Neural crest cell (in vitro differentiated cells): ENCODE measurements at regions not wholly inside any gene's neighbourhood (a gene's known extent, or its start where the extent isn't known, plus 50 kb on each side); places are given as distances from the start of the nearest gene placed in this dataset.

ENCODE experiments used
- DNase-seq: peaks from one replicate; pipeline ENCODE4 v3.0.0; 2021; ENCODE audit warnings: low read depth, mixed read lengths, low spot score
- H3K27ac Mint-ChIP-seq: one replicate; pipeline ENCODE4 v1.8.0; 2021; ENCODE audit warnings: mild to moderate bottlenecking, mixed read lengths; ENCODE audit not compliant: unreplicated experiment
- H3K27me3 Mint-ChIP-seq: 2 replicates; pipeline ENCODE4 v1.8.0; 2021; ENCODE audit warnings: low read depth, mild to moderate bottlenecking, mixed read lengths
- H3K36me3 Mint-ChIP-seq: 2 replicates; pipeline ENCODE4 v1.8.0; 2021; ENCODE audit warnings: low read depth, mild to moderate bottlenecking, mixed read lengths
- H3K4me1 Mint-ChIP-seq: 2 replicates; pipeline ENCODE4 v1.8.0; 2021; ENCODE audit warnings: mixed read lengths
- H3K4me3 Mint-ChIP-seq: one replicate; pipeline ENCODE4 v1.8.0; 2021; ENCODE audit warnings: mild to moderate bottlenecking, mixed read lengths
- H3K9me3 Mint-ChIP-seq: 2 replicates; pipeline ENCODE4 v1.8.0; 2021; ENCODE audit warnings: mixed read lengths
- TF ChIP-seq, protein P1 (sequence below): fragments of 200-600 bp; sonication (generic); conservative IDR thresholded peaks from 2 replicates; pipeline ENCODE4 v1.5.0; 2021; ENCODE audit warnings: antibody characterized with exemption, mild to moderate bottlenecking

DNA sequence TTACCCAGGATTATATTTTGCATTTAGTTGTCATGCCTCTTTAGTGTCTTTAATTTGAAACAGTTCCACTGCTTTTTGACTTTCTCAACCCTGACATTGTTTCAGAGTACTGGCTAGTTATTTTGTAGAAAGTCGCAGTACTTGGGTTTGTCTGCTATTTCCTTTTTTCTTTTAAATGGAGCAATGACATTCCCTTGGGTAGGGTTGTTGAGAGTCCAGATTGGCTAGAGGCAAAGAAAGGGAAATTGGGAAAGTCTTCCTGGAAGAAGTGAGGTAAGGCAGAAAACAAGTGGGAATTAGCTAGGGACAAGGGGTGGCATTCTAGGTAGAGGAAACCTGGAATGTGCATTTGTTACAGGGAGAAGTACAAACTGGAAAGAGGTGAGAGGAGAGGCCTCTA lies 245.9 kb downstream of the EMP1 start:
- Mint-ChIP-seq H3K9me3 (peaks cover 2% of the 10 kb centered on the region), H3K4me3 (no peak overlapping the region), H3K27ac (no peak overlapping the region), H3K36me3 (no peaks in the 10 kb centered on the region), H3K4me1 (no peaks in the 10 kb centered on the region), H3K27me3 (no peaks in the 10 kb centered on the region)
- TF ChIP-seq, protein P1, sequence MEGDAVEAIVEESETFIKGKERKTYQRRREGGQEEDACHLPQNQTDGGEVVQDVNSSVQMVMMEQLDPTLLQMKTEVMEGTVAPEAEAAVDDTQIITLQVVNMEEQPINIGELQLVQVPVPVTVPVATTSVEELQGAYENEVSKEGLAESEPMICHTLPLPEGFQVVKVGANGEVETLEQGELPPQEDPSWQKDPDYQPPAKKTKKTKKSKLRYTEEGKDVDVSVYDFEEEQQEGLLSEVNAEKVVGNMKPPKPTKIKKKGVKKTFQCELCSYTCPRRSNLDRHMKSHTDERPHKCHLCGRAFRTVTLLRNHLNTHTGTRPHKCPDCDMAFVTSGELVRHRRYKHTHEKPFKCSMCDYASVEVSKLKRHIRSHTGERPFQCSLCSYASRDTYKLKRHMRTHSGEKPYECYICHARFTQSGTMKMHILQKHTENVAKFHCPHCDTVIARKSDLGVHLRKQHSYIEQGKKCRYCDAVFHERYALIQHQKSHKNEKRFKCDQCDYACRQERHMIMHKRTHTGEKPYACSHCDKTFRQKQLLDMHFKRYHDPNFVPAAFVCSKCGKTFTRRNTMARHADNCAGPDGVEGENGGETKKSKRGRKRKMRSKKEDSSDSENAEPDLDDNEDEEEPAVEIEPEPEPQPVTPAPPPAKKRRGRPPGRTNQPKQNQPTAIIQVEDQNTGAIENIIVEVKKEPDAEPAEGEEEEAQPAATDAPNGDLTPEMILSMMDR: no peak
- DNase-seq: no peak

DNA sequence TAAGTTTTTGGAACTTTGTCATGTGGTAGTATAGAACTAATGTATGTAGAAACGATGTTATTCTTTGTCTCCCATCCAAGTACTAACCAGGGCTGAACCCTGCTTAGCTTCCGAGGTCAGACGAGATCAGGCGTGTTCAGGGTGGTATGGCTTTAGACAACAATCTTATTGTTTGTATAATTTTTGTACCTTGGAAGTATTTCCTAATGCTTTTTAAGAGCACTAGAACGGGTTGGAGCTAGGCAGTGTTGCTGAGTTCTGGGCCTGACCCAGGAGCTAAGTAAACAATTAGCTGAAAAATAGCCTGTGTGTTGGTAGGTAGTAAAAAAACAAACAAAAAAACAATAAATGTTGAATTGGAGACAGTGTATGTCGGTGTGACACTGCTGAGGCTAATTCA lies 244.3 kb downstream of the EMP1 start:
- no peaks in the 10 kb centered on the region for H3K4me1 Mint-ChIP-seq
- DNase-seq: no peak
- TF ChIP-seq, protein P1: no peak
- H3K27me3 Mint-ChIP-seq: peaks cover 2% of the 10 kb centered on the region
- no peaks in the 10 kb centered on the region for H3K36me3 Mint-ChIP-seq
- H3K27ac Mint-ChIP-seq: no peak overlapping the region
- H3K9me3 Mint-ChIP-seq: peaks cover 2% of the 10 kb centered on the region
- no peak overlapping the region for H3K4me3 Mint-ChIP-seq

DNA sequence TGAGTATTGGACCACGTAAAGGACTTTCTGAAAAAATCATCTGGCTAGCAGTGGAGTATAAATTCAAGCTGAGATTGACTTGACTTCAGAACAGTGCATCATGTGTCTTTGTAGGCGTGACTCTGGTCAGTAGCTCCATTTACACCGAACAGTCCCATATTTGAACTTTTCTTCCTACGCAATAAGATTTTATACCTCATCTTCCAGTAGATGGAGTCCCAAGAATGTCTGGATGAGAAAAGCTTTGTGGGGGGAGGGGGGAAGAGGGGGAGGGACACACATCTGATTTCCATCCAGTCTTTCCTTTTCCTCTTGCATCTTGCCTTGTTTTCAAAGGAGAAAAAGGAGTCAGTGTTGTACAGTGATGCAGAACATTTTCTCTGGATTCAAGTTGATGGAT lies 241.0 kb downstream of the EMP1 start:
- H3K4me3 Mint-ChIP-seq: no peak overlapping the region
- TF ChIP-seq, protein P1: no peak
- H3K4me1 Mint-ChIP-seq: no peaks in the 10 kb centered on the region
- no peaks in the 10 kb centered on the region for H3K36me3 Mint-ChIP-seq
- H3K27ac Mint-ChIP-seq: no peak overlapping the region
- peaks cover 3% of the 10 kb centered on the region for H3K27me3 Mint-ChIP-seq
- no peaks in the 10 kb centered on the region for H3K9me3 Mint-ChIP-seq
- no peak for DNase-seq

DNA sequence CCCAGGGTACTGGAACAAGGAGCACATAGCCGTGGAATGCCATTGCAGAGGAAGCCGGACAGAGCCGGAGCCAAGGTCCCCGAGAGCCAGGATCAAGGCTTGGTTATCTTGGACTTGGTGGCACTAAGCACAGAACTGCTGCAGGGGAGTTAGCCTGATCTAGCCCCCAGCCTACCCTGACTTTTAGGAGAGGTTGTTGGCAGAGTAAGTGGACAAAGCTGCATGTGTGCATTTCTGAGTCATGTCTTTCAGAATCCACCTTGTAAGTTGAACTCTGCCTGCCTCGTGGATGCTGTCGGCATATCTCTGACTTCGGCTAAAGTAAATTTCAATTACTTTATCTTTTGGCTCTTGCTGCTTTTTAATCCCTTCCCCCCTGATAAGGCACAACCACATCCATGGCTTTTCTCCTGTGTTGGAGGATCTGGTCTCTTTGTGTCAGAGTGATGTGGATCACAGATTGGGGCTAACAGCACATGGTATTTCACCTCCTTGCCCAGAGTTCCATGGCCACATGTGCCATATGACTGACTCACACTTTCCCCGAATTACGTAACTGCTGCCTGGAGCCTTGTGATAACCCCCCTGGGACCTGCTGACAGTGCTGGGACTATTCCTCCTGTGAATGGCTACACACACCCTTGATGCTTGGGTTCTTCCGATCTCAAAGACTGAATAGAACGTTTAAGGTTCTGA lies 240.3 kb downstream of the EMP1 start:
- Mint-ChIP-seq H3K9me3 (no peaks in the 10 kb centered on the region), H3K4me1 (no peaks in the 10 kb centered on the region), H3K36me3 (no peaks in the 10 kb centered on the region), H3K27me3 (peaks cover 3% of the 10 kb centered on the region), H3K27ac (no peak overlapping the region), H3K4me3 (no peak overlapping the region)
- DNase-seq: no peak
- TF ChIP-seq, protein P1: no peak

DNA sequence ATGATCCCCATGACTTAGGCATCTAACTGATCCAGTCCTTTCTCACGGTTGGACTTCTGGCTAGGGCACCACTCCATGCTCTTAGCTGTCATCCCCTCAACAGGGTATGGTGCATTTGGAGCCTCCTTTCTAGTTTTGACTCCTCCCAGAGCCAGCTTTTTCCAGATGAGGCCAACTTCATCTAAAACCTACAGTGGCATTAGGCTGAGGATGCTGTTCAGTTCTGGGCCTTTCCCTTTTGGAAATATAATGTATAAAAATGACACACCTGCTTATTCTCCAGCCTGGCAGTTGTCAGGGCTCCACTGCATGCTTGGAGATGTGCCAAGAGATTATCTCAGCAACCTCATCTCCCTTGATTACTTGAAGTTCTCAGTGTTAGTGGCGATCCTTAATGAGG lies 239.7 kb downstream of the EMP1 start:
- peaks cover 3% of the 10 kb centered on the region for H3K27me3 Mint-ChIP-seq
- H3K4me1 Mint-ChIP-seq: no peaks in the 10 kb centered on the region
- H3K4me3 Mint-ChIP-seq: no peak overlapping the region
- no peaks in the 10 kb centered on the region for H3K9me3 Mint-ChIP-seq
- H3K27ac Mint-ChIP-seq: no peak overlapping the region
- H3K36me3 Mint-ChIP-seq: no peaks in the 10 kb centered on the region
- no peak for DNase-seq
- TF ChIP-seq, protein P1: no peak
